ENCODE measurements at regions not wholly inside any gene's neighbourhood (a gene's known extent, or its start where the extent isn't known, plus 50 kb on each side); places are given as distances from the start of the nearest gene placed in this dataset.

GRCh38 chr15:34659056-34659455, 75.6 kb upstream of the GOLGA8B start (continued):
- TF ChIP-seq NKRF (IDR thresholded peaks at IDR 0.05; ENCODE audit: borderline replicate concordance), result peak; percentile 34; the same call in 1 of the 2 replicates
- TF ChIP-seq PRDM10 (IDR thresholded peaks at IDR 0.05; ENCODE audit: partially characterized antibody), result no peak

GRCh38 chr15:34657469-34658127, 74.1 kb upstream of the GOLGA8B start:
- Histone ChIP-seq H3K9me3 (replicated peaks; ENCODE audit: control insufficient read depth, insufficient read depth, low read depth, low read length) (no peaks in the 10 kb centered on the region), H4K20me1 (replicated peaks; ENCODE audit: control insufficient read depth, insufficient read depth, low read length) (no peaks in the 10 kb centered on the region), H3K27me3 (ENCODE audit: control insufficient read depth in 2 of 2, insufficient read depth in 2 of 2, low read length in 2 of 2) (no peaks in the 10 kb centered on the region), H2AFZ (ENCODE audit: low read depth, low read length) (no peak overlapping the region), H3K36me3 (ENCODE audit: control insufficient read depth, insufficient read depth, low read length) (peaks cover 14% of the 10 kb centered on the region), H3K9me1 (ENCODE audit: control insufficient read depth, insufficient read depth, low read length) (no peaks in the 10 kb centered on the region), H3K79me2 (ENCODE audit: control insufficient read depth, insufficient read depth, low read length) (peaks cover 69% of the 10 kb centered on the region), H3K27ac (ENCODE audit: extremely low read depth, low read depth, low read length) (peak overlapping the region; percentile 70), H3K9ac (ENCODE audit: insufficient read depth in 1 of 2, low read depth in 2 of 2, low read length in 2 of 2) (peak overlapping the region in 1 of 2 experiments; percentile 73; a peak in 2 of 4 replicates), H3K4me3 (peak overlapping the region; percentile 47), H3K4me2 (ENCODE audit: insufficient read depth, low read length) (peak overlapping the region; percentile 75), H3K4me1 (replicated peaks in 1 of 2; ENCODE audit: control insufficient read depth in 2 of 2, insufficient read depth in 2 of 2, low read length in 2 of 2) (peaks cover 12 to 43% of the 10 kb centered on the region in 2 experiments)
- BruUV-seq (replicated peaks), result TSS peak; percentile 66
- ChIA-PET POLR2A (interaction anchor here (0.6 to 2.8 kb wide), 3 partner anchors 9 to 13 kb away, joined by 3 to 17 read pairs (median 3); no protein-coding TSS in a partner anchor), CTCF (ENCODE audit: low intra/inter-chr PET ratio) (no interaction called here)
- peak; percentile 59 for ATAC-seq
- in situ Hi-C loops (cut with MboI) (no loop called here), intact Hi-C loops (cut with micrococcal nuclease) (no loop called here)
- 0% methylated on average over 4 of the region's 4 CpGs for WGBS (ENCODE audit: insufficient coverage, low coverage, missing lambda C conversion rate)
- peak in 2 of 4 experiments; percentile 68 to 86 for DNase-seq (ENCODE audit: extremely low read depth in 1 of 4, low spot score in 3 of 4)
- FAIRE-seq, result peak; percentile 80
- TF ChIP-seq HDAC8 (tag; IDR thresholded peaks at IDR 0.05) (no peak), GATAD2B (IDR thresholded peaks at IDR 0.05; ENCODE audit: borderline replicate concordance) (peak; percentile 22; the same call in 1 of the 2 replicates), NBN (IDR thresholded peaks at IDR 0.05; ENCODE audit: low read depth) (peak; percentile 36; the same call in 1 of the 2 replicates), PHF8 (IDR thresholded peaks at IDR 0.05; ENCODE audit: borderline replicate concordance, low read length) (no peak), KDM4B (IDR thresholded peaks at IDR 0.05; ENCODE audit: borderline replicate concordance in 2 of 2, low read depth in 1 of 2) (no peak), SAP30 (IDR thresholded peaks at IDR 0.05; ENCODE audit: borderline replicate concordance, insufficient read depth, low read depth, low read length, poor library complexity, severe bottlenecking) (no peak), ZNF589 (CRISPR knock-in tag; IDR thresholded peaks at IDR 0.05; ENCODE audit: low read depth) (no peak), ZNF24 (IDR thresholded peaks at IDR 0.05) (no peak), ARID3A (IDR thresholded peaks at IDR 0.05; ENCODE audit: borderline replicate concordance, low read depth, low read length) (peak; percentile 83), DPF2 (IDR thresholded peaks at IDR 0.05) (peak; percentile 89; the same call in 1 of the 2 replicates), TRIM24 (IDR thresholded peaks at IDR 0.05) (peak in 1 of 2 experiments; percentile 53; a peak in 1 of 4 replicates)
